ENCODE measurements at regions not wholly inside any gene's neighbourhood (a gene's known extent, or its start where the extent isn't known, plus 50 kb on each side); places are given as distances from the start of the nearest gene placed in this dataset.

DNA sequence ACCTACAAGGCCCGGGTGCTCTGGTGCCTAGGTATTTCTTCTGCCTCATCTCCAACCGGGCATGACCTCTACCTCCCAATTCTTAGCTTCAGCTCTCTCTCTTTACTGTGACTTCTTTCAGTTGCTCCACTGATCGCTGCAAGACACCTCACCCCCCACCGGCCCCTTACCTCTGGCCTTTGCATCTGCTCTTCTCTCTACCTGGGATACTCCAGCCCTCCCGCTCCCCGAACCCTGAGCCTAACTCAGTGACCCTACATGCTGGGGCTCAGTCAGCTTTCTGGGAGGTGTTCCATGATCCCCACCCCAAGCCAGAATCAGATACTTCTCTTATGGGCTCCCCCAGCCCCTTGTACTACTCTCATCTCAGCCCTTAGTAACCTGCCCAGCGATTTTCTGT lies 99.6 kb downstream of the EFNB1 start:
- Histone ChIP-seq H3K36me3 (ENCODE audit: control insufficient read depth in 2 of 2, insufficient read depth in 1 of 2, low read length in 2 of 2) (no peaks in the 10 kb centered on the region), H3K4me1 (ENCODE audit: control insufficient read depth, insufficient read depth, low read length) (no peaks in the 10 kb centered on the region), H3K9me3 (ENCODE audit: control insufficient read depth, insufficient read depth, low read depth, low read length) (no peaks in the 10 kb centered on the region), H3K4me3 (ENCODE audit: low read depth, low read length) (no peak overlapping the region), H3K27ac (ENCODE audit: extremely low read depth, low read depth, low read length) (no peak overlapping the region)
- CTCF ChIA-PET: interaction anchor here (0.6 to 1.5 kb wide), 4 partner anchors 101 to 319 kb away, joined by 3 to 4 read pairs (median 3); no protein-coding TSS in a partner anchor
- POLR2A ChIA-PET: interaction anchor here (3.0 kb wide), 1 partner anchor 100 kb away, joined by 12 read pairs; the partner anchor contains the start of gene EFNB1
- TF ChIP-seq ZNF830 (tag by site-specific recombination; IDR thresholded peaks at IDR 0.05; ENCODE audit: low read depth): no peak
- TF ChIP-seq PRDM6 (tag by site-specific recombination; IDR thresholded peaks at IDR 0.05): no peak
- no peak for TF ChIP-seq ZBTB8A (tag by site-specific recombination; IDR thresholded peaks at IDR 0.05)

DNA sequence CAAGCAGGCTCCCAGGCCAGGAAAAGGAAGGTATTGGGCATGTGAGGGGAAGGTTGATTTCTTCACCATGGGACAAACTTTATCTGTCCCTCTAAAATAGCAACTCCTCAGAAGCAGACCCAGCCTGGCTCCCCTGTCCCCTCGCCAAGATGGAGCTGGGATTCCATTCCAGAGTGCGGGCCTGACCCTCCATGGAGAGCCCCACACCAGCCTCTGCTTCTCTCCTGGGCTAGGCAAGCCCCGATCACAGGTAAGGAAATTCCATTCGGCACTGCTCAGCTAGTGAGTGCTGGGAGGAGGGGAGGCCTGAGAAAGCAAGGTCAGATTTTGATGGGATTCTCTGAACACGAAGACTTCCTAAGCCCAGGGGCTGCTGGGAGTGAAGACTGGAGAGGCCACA lies 98.4 kb downstream of the EFNB1 start:
- POLR2A ChIA-PET: interaction anchor here (0.5 to 3.0 kb wide), 3 partner anchors 20 to 300 kb away, joined by 3 to 12 read pairs (median 3); partner anchors contain the start of gene EFNB1
- Histone ChIP-seq H3K27ac (ENCODE audit: extremely low read depth, low read depth, low read length) (no peak overlapping the region), H3K4me1 (ENCODE audit: control insufficient read depth, insufficient read depth, low read length) (no peaks in the 10 kb centered on the region), H3K36me3 (ENCODE audit: control insufficient read depth in 2 of 2, insufficient read depth in 1 of 2, low read length in 2 of 2) (no peaks in the 10 kb centered on the region), H3K9me3 (ENCODE audit: control insufficient read depth, insufficient read depth, low read depth, low read length) (no peaks in the 10 kb centered on the region), H3K4me3 (ENCODE audit: low read depth, low read length) (no peak overlapping the region)
- CTCF ChIA-PET: interaction anchor here (0.5 to 1.5 kb wide), 3 partner anchors 99 to 265 kb away, joined by 3 to 4 read pairs (median 3); no protein-coding TSS in a partner anchor
- TF ChIP-seq GLIS1 (tag by site-specific recombination; IDR thresholded peaks at IDR 0.05) (no peak), ZNF292 (tag by site-specific recombination; IDR thresholded peaks at IDR 0.05; ENCODE audit: borderline replicate concordance, low read depth) (no peak), ZNF394 (tag by site-specific recombination; IDR thresholded peaks at IDR 0.05; ENCODE audit: borderline replicate concordance) (no peak), ZNF580 (tag by site-specific recombination; IDR thresholded peaks at IDR 0.05) (no peak), ZNF133 (tag by site-specific recombination; IDR thresholded peaks at IDR 0.05) (no peak), ZNF473 (tag by site-specific recombination; IDR thresholded peaks at IDR 0.05) (no peak), ZNF280C (tag by site-specific recombination; IDR thresholded peaks at IDR 0.05) (no peak), ZNF785 (tag by site-specific recombination; IDR thresholded peaks at IDR 0.05) (no peak), ZFP3 (tag by site-specific recombination; IDR thresholded peaks at IDR 0.05; ENCODE audit: low read depth) (no peak), ZNF548 (tag by site-specific recombination; IDR thresholded peaks at IDR 0.05) (no peak), ZNF654 (tag by site-specific recombination; IDR thresholded peaks at IDR 0.05; ENCODE audit: low read depth) (no peak), ZNF391 (tag by site-specific recombination; IDR thresholded peaks at IDR 0.05; ENCODE audit: borderline replicate concordance, low read depth) (no peak), ZFP69B (tag by site-specific recombination; IDR thresholded peaks at IDR 0.05) (no peak), ZNF10 (tag by site-specific recombination; IDR thresholded peaks at IDR 0.05) (no peak)
- TF ChIP-seq, protein P1, sequence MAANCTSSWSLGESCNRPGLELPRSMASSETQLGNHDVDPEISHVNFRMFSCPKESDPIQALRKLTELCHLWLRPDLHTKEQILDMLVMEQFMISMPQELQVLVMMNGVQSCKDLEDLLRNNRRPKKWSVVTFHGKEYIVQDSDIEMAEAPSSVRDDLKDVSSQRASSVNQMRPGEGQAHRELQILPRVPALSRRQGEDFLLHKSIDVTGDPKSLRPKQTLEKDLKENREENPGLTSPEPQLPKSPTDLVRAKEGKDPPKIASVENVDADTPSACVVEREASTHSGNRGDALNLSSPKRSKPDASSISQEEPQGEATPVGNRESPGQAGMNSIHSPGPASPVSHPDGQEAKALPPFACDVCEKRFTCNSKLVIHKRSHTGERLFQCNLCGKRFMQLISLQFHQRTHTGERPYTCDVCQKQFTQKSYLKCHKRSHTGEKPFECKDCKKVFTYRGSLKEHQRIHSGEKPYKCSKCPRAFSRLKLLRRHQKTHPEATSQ (tag by site-specific recombination; IDR thresholded peaks at IDR 0.05): no peak

Data from HEK293 (cell line).